OCI-LY7 (cell line): ENCODE measurements at regions not wholly inside any gene's neighbourhood (a gene's known extent, or its start where the extent isn't known, plus 50 kb on each side); places are given as distances from the start of the nearest gene placed in this dataset.

Source experiments
- BruUV-seq: library from RNA; stranded (reverse); fragments of 400-500 nt; replicated peaks from 2 replicates; lab custom pipeline; 2021; lab: Mats Ljungman, UMichigan
- CTCF ChIA-PET: fragments of 300-600 bp; sonication (Branson Sonifier 250); formaldehyde crosslinking; loops from one replicate; lab custom pipeline; 2022; ENCODE audit warnings: antibody characterized with exemption; ENCODE audit not compliant: unreplicated experiment; lab: Charles Lee
- POLR2A ChIA-PET: fragments of 300-600 bp; sonication (Branson Sonifier 250); formaldehyde crosslinking; loops from one replicate; lab custom pipeline; 2022; ENCODE audit warnings: antibody characterized with exemption; lab: Charles Lee
- DNase-seq: peaks from one replicate; pipeline ENCODE4 v3.0.0-alpha.2; 2015; ENCODE audit warnings: low spot score
- H2AFZ ChIP-seq: fragments of 200-600 bp; sonication (generic), shearing (Covaris generic); 2 replicates; pipeline ENCODE4 v1.6.1; 2014; ENCODE audit warnings: mild to moderate bottlenecking, antibody characterized with exemption, low read length, moderate library complexity
- H3K27ac ChIP-seq: fragments of 200-600 bp; sonication (generic); 2 replicates; pipeline ENCODE4 v1.5.1; 2014; ENCODE audit warnings: mixed run types, low read depth, mild to moderate bottlenecking, moderate library complexity, low read length, inconsistent platforms; ENCODE audit not compliant: poor library complexity, severe bottlenecking
- H3K36me3 ChIP-seq: fragments of 200-600 bp; sonication (generic); 2 replicates; pipeline ENCODE4 v1.6.1; 2014; ENCODE audit warnings: mild to moderate bottlenecking, antibody characterized with exemption, low read length, moderate library complexity, mixed read lengths; ENCODE audit not compliant: insufficient read depth
- H3K4me1 ChIP-seq: fragments of 200-600 bp; sonication (generic); 2 replicates; pipeline ENCODE4 v1.5.1; 2014; ENCODE audit warnings: mild to moderate bottlenecking, low read length; ENCODE audit not compliant: insufficient read depth, poor library complexity, severe bottlenecking
- H3K4me2 ChIP-seq: fragments of 200-600 bp; sonication (generic); 2 replicates; pipeline ENCODE4 v1.6.1; 2014; ENCODE audit warnings: mild to moderate bottlenecking, low read length
- H3K4me3 ChIP-seq: fragments of 200-600 bp; sonication (generic); 2 replicates; pipeline ENCODE4 v1.5.1; 2014; ENCODE audit warnings: mild to moderate bottlenecking, low read depth, low read length; ENCODE audit not compliant: poor library complexity, severe bottlenecking
- H3K79me2 ChIP-seq: fragments of 200-600 bp; sonication (generic); 2 replicates; pipeline ENCODE4 v1.6.1; 2016; ENCODE audit warnings: low read depth, mild to moderate bottlenecking, low read length, moderate library complexity, mixed read lengths; ENCODE audit not compliant: insufficient read depth
- H3K9me2 ChIP-seq: fragments of 200-600 bp; sonication (generic); 2 replicates; pipeline ENCODE4 v1.6.1; 2016; ENCODE audit warnings: mild to moderate bottlenecking, low read length, mixed read lengths; ENCODE audit not compliant: insufficient read depth
- H3K9me3 ChIP-seq: fragments of 200-600 bp; sonication (generic); 2 replicates; pipeline ENCODE4 v1.6.1; 2014; ENCODE audit warnings: mild to moderate bottlenecking, mixed run types, low read length, mixed read lengths
- H4K20me1 ChIP-seq: fragments of 200-600 bp; sonication (generic); 2 replicates; pipeline ENCODE4 v1.6.1; 2014; ENCODE audit warnings: mild to moderate bottlenecking, antibody characterized with exemption, low read length, moderate library complexity, mixed read lengths; ENCODE audit not compliant: insufficient read depth
- CTCF ChIP-seq: fragments of 200-600 bp; sonication (generic); conservative IDR thresholded peaks from 2 replicates; pipeline ENCODE4 v1.5.1; 2014; ENCODE audit warnings: mild to moderate bottlenecking, antibody characterized with exemption, low read length, moderate library complexity, mixed read lengths
- EZH2phosphoT487 ChIP-seq: fragments of 200-600 bp; sonication (generic); IDR thresholded peaks from 2 replicates; pipeline ENCODE4 v1.6.1; 2018; ENCODE audit warnings: low read depth, borderline replicate concordance, mild to moderate bottlenecking, mixed run types, antibody characterized with exemption, low read length, moderate library complexity, mixed read lengths
- intact Hi-C: fragments of 100-400 bp; cut with micrococcal nuclease; formaldehyde crosslinking; loops from one replicate; pipeline ENCODE4 v1.10.0; 2022; ENCODE audit not compliant: unreplicated experiment

GRCh38 chr1:47491341-47491753 lies 53.5 kb downstream of the FOXD2 start:
- ChIA-PET CTCF (no interaction called here), POLR2A (no interaction called here)
- no TSS peak for BruUV-seq
- Histone ChIP-seq H2AFZ (no peak overlapping the region), H3K27ac (no peak overlapping the region), H3K79me2 (no peaks in the 10 kb centered on the region), H3K9me3 (no peaks in the 10 kb centered on the region), H3K36me3 (no peaks in the 10 kb centered on the region), H3K4me2 (no peak overlapping the region), H3K9me2 (no peaks in the 10 kb centered on the region), H3K4me3 (no peak overlapping the region), H3K4me1 (no peaks in the 10 kb centered on the region), H4K20me1 (no peaks in the 10 kb centered on the region)
- TF ChIP-seq CTCF = no peak
- no peak for TF ChIP-seq EZH2phosphoT487
- DNase-seq = no peak
- intact Hi-C loops = no loop called here

GRCh38 chr1:47495176-47495713 lies 57.4 kb downstream of the FOXD2 start:
- no peaks in the 10 kb centered on the region for H4K20me1 ChIP-seq
- ChIA-PET POLR2A (interaction anchor here (0.5 kb wide), 1 partner anchor 11 kb away, joined by 3 read pairs; no protein-coding TSS in a partner anchor), CTCF (interaction anchor here (0.6 to 1.0 kb wide), 2 partner anchors 57 to 260 kb away, joined by 3 to 4 read pairs; partner anchors contain the start of gene FOXD2)
- H3K9me3 ChIP-seq = no peaks in the 10 kb centered on the region
- H3K4me3 ChIP-seq = no peak overlapping the region
- H3K79me2 ChIP-seq = no peaks in the 10 kb centered on the region
- TF ChIP-seq CTCF (no peak), EZH2phosphoT487 (no peak)
- H3K27ac ChIP-seq = no peak overlapping the region
- H3K4me1 ChIP-seq = no peaks in the 10 kb centered on the region
- intact Hi-C loops = no loop called here
- H3K4me2 ChIP-seq = no peak overlapping the region
- H3K36me3 ChIP-seq = no peaks in the 10 kb centered on the region
- BruUV-seq = no TSS peak
- no peak overlapping the region for H2AFZ ChIP-seq
- no peaks in the 10 kb centered on the region for H3K9me2 ChIP-seq
- DNase-seq = no peak

- ChIA-PET CTCF (no interaction called here), POLR2A (interaction anchor here (0.5 kb wide), 1 partner anchor 19 kb away, joined by 3 read pairs; no protein-coding TSS in a partner anchor)
- no peak for TF ChIP-seq EZH2phosphoT487
- TF ChIP-seq CTCF = no peak
- H3K9me3 ChIP-seq = no peaks in the 10 kb centered on the region
- no peak overlapping the region for H2AFZ ChIP-seq
- H3K4me1 ChIP-seq = no peaks in the 10 kb centered on the region
- DNase-seq = no peak
- H3K79me2 ChIP-seq = no peaks in the 10 kb centered on the region
- H3K27ac ChIP-seq = no peak overlapping the region
- no peak overlapping the region for H3K4me2 ChIP-seq
- no peak overlapping the region for H3K4me3 ChIP-seq
- no TSS peak for BruUV-seq
- no peaks in the 10 kb centered on the region for H3K9me2 ChIP-seq
- no peaks in the 10 kb centered on the region for H4K20me1 ChIP-seq
- H3K36me3 ChIP-seq = no peaks in the 10 kb centered on the region
- intact Hi-C loops = no loop called here
Observed at GRCh38 chr1:47498551-47498950, 60.7 kb downstream of the FOXD2 start.
